Trophoblast cell (in vitro differentiated cells and primary cell): ENCODE measurements at regions not wholly inside any gene's neighbourhood (a gene's known extent, or its start where the extent isn't known, plus 50 kb on each side); places are given as distances from the start of the nearest gene placed in this dataset.

ENCODE experiments used
- DNase-seq, 2 donors: peaks; one replicate each; pipeline ENCODE4 v3.0.0-alpha.2; 2016
- H2AFZ ChIP-seq: 2 replicates; pipeline ENCODE4 v1.6.1; 2013; ENCODE audit warnings: low read length, moderate library complexity, mild to moderate bottlenecking; ENCODE audit not compliant: insufficient read depth, poor library complexity
- H2AK5ac ChIP-seq: 2 replicates; pipeline ENCODE4 v1.6.1; 2013; ENCODE audit warnings: mild to moderate bottlenecking, low read length
- H2BK120ac ChIP-seq: 2 replicates; pipeline ENCODE4 v1.6.1; 2013; ENCODE audit warnings: low read length, mild to moderate bottlenecking, moderate library complexity; ENCODE audit not compliant: insufficient read depth, poor library complexity
- H2BK12ac ChIP-seq: 2 replicates; pipeline ENCODE4 v1.6.1; 2013; ENCODE audit warnings: mild to moderate bottlenecking, low read length, moderate library complexity
- H2BK5ac ChIP-seq: 2 replicates; pipeline ENCODE4 v1.6.1; 2013; ENCODE audit warnings: low read length, low read depth, moderate library complexity, mild to moderate bottlenecking; ENCODE audit not compliant: poor library complexity
- H3K14ac ChIP-seq: 2 replicates; pipeline ENCODE4 v1.6.1; 2013; ENCODE audit warnings: mild to moderate bottlenecking, low read length
- H3K18ac ChIP-seq: 2 replicates; pipeline ENCODE4 v1.6.1; 2013; ENCODE audit warnings: mild to moderate bottlenecking, low read length
- H3K23ac ChIP-seq: 2 replicates; pipeline ENCODE4 v1.6.1; 2013; ENCODE audit warnings: low read length
- H3K27ac ChIP-seq: 2 replicates; pipeline ENCODE4 v1.5.1; 2013; ENCODE audit warnings: low read depth, mild to moderate bottlenecking, inconsistent platforms, low read length, moderate library complexity
- H3K27me3 ChIP-seq: 2 replicates; pipeline ENCODE4 v1.6.1; 2013; ENCODE audit warnings: inconsistent platforms, mild to moderate bottlenecking, low read length, moderate library complexity; ENCODE audit not compliant: insufficient read depth
- H3K36me3 ChIP-seq, 2 experiments: 1 replicate in 1 of 2; 2 replicates in 1 of 2; pipeline ENCODE4 v1.6.1; 2013; ENCODE audit warnings: low read length in 2 of 2, mild to moderate bottlenecking in 2 of 2, moderate library complexity in 1 of 2; ENCODE audit not compliant: insufficient read depth in 2 of 2, control insufficient read depth in 1 of 2
- H3K4ac ChIP-seq: 2 replicates; pipeline ENCODE4 v1.6.1; 2013; ENCODE audit warnings: low read depth, mild to moderate bottlenecking, low read length, moderate library complexity
- H3K4me1 ChIP-seq, 2 experiments: 1 replicate in 1 of 2; 2 replicates in 1 of 2; pipeline ENCODE4 v1.6.1; 2013; ENCODE audit warnings: low read length in 2 of 2, mild to moderate bottlenecking in 2 of 2, moderate library complexity in 1 of 2; ENCODE audit not compliant: insufficient read depth in 2 of 2, control insufficient read depth in 1 of 2
- H3K4me2 ChIP-seq: 2 replicates; pipeline ENCODE4 v1.6.1; 2013; ENCODE audit warnings: inconsistent platforms, mild to moderate bottlenecking, low read length, moderate library complexity
- H3K4me3 ChIP-seq: 2 replicates; pipeline ENCODE4 v1.5.1; 2013; ENCODE audit warnings: mild to moderate bottlenecking, low read depth, low read length, inconsistent platforms
- H3K79me1 ChIP-seq: one replicate; pipeline ENCODE4 v1.6.1; 2013; ENCODE audit warnings: low read length
- H3K79me2 ChIP-seq: 2 replicates; pipeline ENCODE4 v1.6.1; 2013; ENCODE audit warnings: low read length, mild to moderate bottlenecking; ENCODE audit not compliant: control insufficient read depth, insufficient read depth, poor library complexity
- H3K9ac ChIP-seq: 2 replicates; pipeline ENCODE4 v1.6.1; 2013; ENCODE audit warnings: mild to moderate bottlenecking, low read length
- H3K9me3 ChIP-seq: 2 replicates; pipeline ENCODE4 v1.6.1; 2013; ENCODE audit warnings: low read depth, mild to moderate bottlenecking, control low read depth, inconsistent platforms, low read length; ENCODE audit not compliant: insufficient read depth
- H4K12ac ChIP-seq: 2 replicates; pipeline ENCODE4 v1.6.1; 2013; ENCODE audit warnings: low read depth, mild to moderate bottlenecking, low read length, moderate library complexity
- H4K8ac ChIP-seq: 2 replicates; pipeline ENCODE4 v1.6.1; 2013; ENCODE audit warnings: low read depth, mild to moderate bottlenecking, low read length, moderate library complexity
- H4K91ac ChIP-seq: one replicate; pipeline ENCODE4 v1.6.1; 2013; ENCODE audit warnings: low read depth, mild to moderate bottlenecking, low read length, moderate library complexity
- WGBS: extraction: QIAGEN DNeasy Blood & Tissue Kit; methylation state at CpG from one replicate; pipeline ENCODE4 v1.1.7; 2013; ENCODE audit warnings: missing lambda C conversion rate; ENCODE audit not compliant: insufficient read length, insufficient coverage; ENCODE audit errors: extremely low coverage; 5-methylcytosine and 5-hydroxymethylcytosine counted together

- no peaks in the 10 kb centered on the region for H3K27me3 ChIP-seq
- H2BK12ac ChIP-seq: no peak overlapping the region
- H3K79me2 ChIP-seq: no peaks in the 10 kb centered on the region
- peaks cover 2 to 3% of the 10 kb centered on the region in 2 experiments for H3K4me1 ChIP-seq
- H3K4ac ChIP-seq: no peak overlapping the region
- H3K9ac ChIP-seq: no peak overlapping the region
- H2BK120ac ChIP-seq: no peak overlapping the region
- no peak overlapping the region for H4K8ac ChIP-seq
- H3K36me3 ChIP-seq: no peaks in the 10 kb centered on the region
- no CpG with 5 or more reads among the region's 6 CpGs for WGBS
- no peak overlapping the region for H2BK5ac ChIP-seq
- no peak for DNase-seq
- no peaks in the 10 kb centered on the region for H3K9me3 ChIP-seq
- H3K18ac ChIP-seq: no peak overlapping the region
- H2AFZ ChIP-seq: no peak overlapping the region
- H3K79me1 ChIP-seq: no peaks in the 10 kb centered on the region
- no peak overlapping the region for H3K4me2 ChIP-seq
- no peak overlapping the region for H2AK5ac ChIP-seq
- H3K14ac ChIP-seq: no peak overlapping the region
- H4K91ac ChIP-seq: no peak overlapping the region
- no peak overlapping the region for H3K23ac ChIP-seq
- H3K4me3 ChIP-seq: no peak overlapping the region
- H4K12ac ChIP-seq: no peak overlapping the region
- H3K27ac ChIP-seq: no peak overlapping the region
Observed at GRCh38 chr9:81476813-81477490, 212.4 kb downstream of the TLE1 start.

DNA sequence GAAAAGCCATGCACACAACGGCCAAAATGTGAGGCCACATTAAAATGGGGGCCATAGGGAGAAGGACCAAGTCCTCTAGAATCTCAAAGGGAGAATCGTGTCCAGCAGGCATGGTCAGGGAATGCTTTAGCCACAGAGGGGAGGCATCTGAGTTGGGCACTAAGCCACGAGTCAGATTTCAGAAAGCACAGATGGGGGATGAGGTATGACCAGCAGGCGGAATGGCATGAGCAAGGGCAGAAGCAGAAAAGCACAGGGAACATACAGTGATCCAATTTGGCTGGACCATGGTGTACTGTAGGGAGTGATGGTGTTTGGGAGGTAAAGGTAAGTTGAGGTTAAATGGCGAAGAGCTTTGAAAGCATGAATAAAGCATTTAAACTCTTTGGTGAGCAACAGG is 214.6 kb downstream of the TLE1 start:
- H2BK120ac ChIP-seq: no peak overlapping the region
- H3K4me3 ChIP-seq: no peak overlapping the region
- H4K12ac ChIP-seq: no peak overlapping the region
- no peak overlapping the region for H3K18ac ChIP-seq
- H3K36me3 ChIP-seq: no peaks in the 10 kb centered on the region
- no peak overlapping the region for H2BK12ac ChIP-seq
- DNase-seq: no peak
- no peaks in the 10 kb centered on the region for H3K79me1 ChIP-seq
- H3K23ac ChIP-seq: no peak overlapping the region
- 100% methylated on average over 1 of the region's 5 CpGs for WGBS
- H2AFZ ChIP-seq: no peak overlapping the region
- no peaks in the 10 kb centered on the region for H3K27me3 ChIP-seq
- peak overlapping the region; percentile 75 for H3K9ac ChIP-seq
- H4K8ac ChIP-seq: no peak overlapping the region
- H3K79me2 ChIP-seq: no peaks in the 10 kb centered on the region
- H3K4me2 ChIP-seq: no peak overlapping the region
- no peak overlapping the region for H3K4ac ChIP-seq
- no peak overlapping the region for H3K27ac ChIP-seq
- no peak overlapping the region for H4K91ac ChIP-seq
- H2AK5ac ChIP-seq: no peak overlapping the region
- H3K9me3 ChIP-seq: no peaks in the 10 kb centered on the region
- H3K4me1 ChIP-seq: peaks cover 2 to 3% of the 10 kb centered on the region in 2 experiments
- H2BK5ac ChIP-seq: no peak overlapping the region
- H3K14ac ChIP-seq: no peak overlapping the region

DNA sequence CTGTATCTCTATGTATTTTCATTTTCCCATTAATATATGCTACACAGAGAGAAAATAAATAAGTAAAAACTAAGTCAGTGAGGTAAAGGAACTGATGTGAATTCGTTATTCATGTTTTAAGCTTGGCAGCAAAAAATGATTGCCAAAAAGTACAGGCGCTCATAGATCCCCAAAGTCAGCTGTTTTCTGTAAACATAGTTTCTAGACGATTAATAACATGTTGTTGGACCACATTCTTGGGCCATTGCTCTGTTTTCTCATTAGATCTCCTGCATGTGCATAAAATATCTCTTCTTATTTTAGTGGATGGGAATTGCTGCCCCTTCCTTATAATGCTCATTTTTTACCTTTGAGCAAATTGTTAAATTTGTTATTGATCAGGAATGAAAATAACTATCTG is 215.2 kb downstream of the TLE1 start:
- DNase-seq: peak; percentile 39 to 78
- Histone ChIP-seq H3K79me2 (no peaks in the 10 kb centered on the region), H3K9ac (no peak overlapping the region), H3K23ac (no peak overlapping the region), H3K4ac (no peak overlapping the region), H2BK120ac (no peak overlapping the region), H3K18ac (no peak overlapping the region), H3K36me3 (no peaks in the 10 kb centered on the region), H2BK5ac (no peak overlapping the region), H3K4me3 (no peak overlapping the region), H4K12ac (no peak overlapping the region), H3K14ac (no peak overlapping the region), H3K4me1 (no peaks in the 10 kb centered on the region), H3K27ac (no peak overlapping the region), H3K79me1 (no peaks in the 10 kb centered on the region), H3K9me3 (no peaks in the 10 kb centered on the region), H4K8ac (no peak overlapping the region), H2AFZ (no peak overlapping the region), H3K4me2 (no peak overlapping the region), H4K91ac (no peak overlapping the region), H2BK12ac (no peak overlapping the region), H3K27me3 (no peaks in the 10 kb centered on the region), H2AK5ac (no peak overlapping the region)
- WGBS: no CpG with 5 or more reads among the region's 3 CpGs

GRCh38 chr9:81473708-81474107 is 215.6 kb downstream of the TLE1 start:
- Histone ChIP-seq H2BK5ac (no peak overlapping the region), H3K27me3 (no peaks in the 10 kb centered on the region), H3K36me3 (no peaks in the 10 kb centered on the region), H3K18ac (no peak overlapping the region), H4K12ac (no peak overlapping the region), H3K4me3 (no peak overlapping the region), H3K4me2 (no peak overlapping the region), H3K27ac (no peak overlapping the region), H2BK12ac (no peak overlapping the region), H3K79me2 (no peaks in the 10 kb centered on the region), H3K4me1 (no peaks in the 10 kb centered on the region), H4K8ac (no peak overlapping the region), H4K91ac (no peak overlapping the region), H3K9me3 (no peaks in the 10 kb centered on the region), H3K4ac (no peak overlapping the region), H2BK120ac (no peak overlapping the region), H3K79me1 (no peaks in the 10 kb centered on the region), H3K23ac (no peak overlapping the region), H2AK5ac (no peak overlapping the region), H2AFZ (no peak overlapping the region), H3K14ac (no peak overlapping the region), H3K9ac (no peak overlapping the region)
- DNase-seq: peak; percentile 53 to 72
- no CpG with 5 or more reads among the region's 1 CpG for WGBS
